Raji (cell line): ENCODE measurements at regions not wholly inside any gene's neighbourhood (a gene's known extent, or its start where the extent isn't known, plus 50 kb on each side); places are given as distances from the start of the nearest gene placed in this dataset.

Experiments
- POLR2A ChIP-seq: IDR thresholded peaks from 2 replicates; pipeline ENCODE4 v1.6.1; 2011; ENCODE audit warnings: low read depth, low read length, control low read depth; ENCODE audit not compliant: insufficient read depth

GRCh38 chr1:234768171-234768568, 158.2 kb upstream of the IRF2BP2 start:
- TF ChIP-seq POLR2A, result no peak

GRCh38 chr1:234765672-234766071, 155.7 kb upstream of the IRF2BP2 start:
- no peak for TF ChIP-seq POLR2A

GRCh38 chr1:234765181-234765580, 155.2 kb upstream of the IRF2BP2 start:
- no peak for TF ChIP-seq POLR2A

GRCh38 chr1:234763910-234764309, 153.9 kb upstream of the IRF2BP2 start:
- TF ChIP-seq POLR2A, result no peak

GRCh38 chr1:234763367-234763766, 153.4 kb upstream of the IRF2BP2 start:
- no peak for TF ChIP-seq POLR2A

GRCh38 chr1:234760303-234760723, 150.3 kb upstream of the IRF2BP2 start:
- no peak for TF ChIP-seq POLR2A

- no peak for TF ChIP-seq POLR2A
These were observed 149.9 kb upstream of the IRF2BP2 start for GRCh38 chr1:234759888-234760287.

- no peak for TF ChIP-seq POLR2A
These were observed 148.9 kb upstream of the IRF2BP2 start for GRCh38 chr1:234758851-234759250.

- no peak for TF ChIP-seq POLR2A
These were observed 146.9 kb upstream of the IRF2BP2 start for GRCh38 chr1:234756857-234757256.

- no peak for TF ChIP-seq POLR2A
These were observed 146.2 kb upstream of the IRF2BP2 start for GRCh38 chr1:234756066-234756774.

GRCh38 chr1:234755449-234755863, 145.5 kb upstream of the IRF2BP2 start:
- TF ChIP-seq POLR2A, result no peak

GRCh38 chr1:234753979-234754378, 144.0 kb upstream of the IRF2BP2 start:
- no peak for TF ChIP-seq POLR2A

- TF ChIP-seq POLR2A, result no peak
These were observed 142.9 kb upstream of the IRF2BP2 start for GRCh38 chr1:234752927-234753326.

GRCh38 chr1:234751678-234752077, 141.7 kb upstream of the IRF2BP2 start:
- TF ChIP-seq POLR2A, result no peak

- TF ChIP-seq POLR2A, result no peak
These were observed 141.1 kb upstream of the IRF2BP2 start for GRCh38 chr1:234750922-234751627.

GRCh38 chr1:234748713-234749112, 138.7 kb upstream of the IRF2BP2 start:
- TF ChIP-seq POLR2A, result no peak
